HEK293 (cell line): ENCODE measurements at regions not wholly inside any gene's neighbourhood (a gene's known extent, or its start where the extent isn't known, plus 50 kb on each side); places are given as distances from the start of the nearest gene placed in this dataset.

Experiments
- CTCF ChIA-PET: fragments of 350-600 bp; formaldehyde crosslinking; extraction: SDS; loops from one replicate; lab custom pipeline; 2021; ENCODE audit warnings: antibody characterized with exemption; lab: Yijun Ruan, JAX
- POLR2A ChIA-PET: fragments of 300-600 bp; formaldehyde crosslinking; extraction: SDS; loops from one replicate; lab custom pipeline; 2020; ENCODE audit warnings: antibody characterized with exemption, inconsistent platforms; lab: Yijun Ruan, JAX
- H3K27ac ChIP-seq: fragments of 200-500 bp; sonication (Bioruptor generic); 2 replicates; pipeline ENCODE4 v1.5.1; 2014; ENCODE audit warnings: low read depth, low read length, control low read depth, inconsistent platforms; ENCODE audit errors: extremely low read depth
- H3K36me3 ChIP-seq, 2 experiments: fragments of 200-500 bp in 1 of 2; sonication (Bioruptor generic) in 1 of 2; 1 replicate in 1 of 2; 2 replicates in 1 of 2; pipeline ENCODE4 v1.5.1; 2014 to 2017; ENCODE audit warnings: inconsistent platforms in 2 of 2, low read length in 2 of 2; ENCODE audit not compliant: control insufficient read depth in 2 of 2, insufficient read depth in 1 of 2
- H3K4me1 ChIP-seq: fragments of 200-500 bp; sonication (Bioruptor generic); 2 replicates; pipeline ENCODE4 v1.5.1; 2014; ENCODE audit warnings: mild to moderate bottlenecking, low read length, inconsistent platforms; ENCODE audit not compliant: control insufficient read depth, insufficient read depth
- H3K4me3 ChIP-seq: 2 replicates; pipeline ENCODE4 v1.5.1; 2011; ENCODE audit warnings: low read depth, mild to moderate bottlenecking, control low read depth, low read length, moderate library complexity
- H3K9me3 ChIP-seq: fragments of 200-500 bp; sonication (Bioruptor generic); 2 replicates; pipeline ENCODE4 v1.5.1; 2014; ENCODE audit warnings: low read depth, low read length, inconsistent platforms; ENCODE audit not compliant: control insufficient read depth, insufficient read depth
- INSM2 ChIP-seq: fragments of 450-650 bp; formaldehyde crosslinking; IDR thresholded peaks from 2 replicates; pipeline ENCODE4 v1.5.1; 2016; ENCODE audit warnings: missing biosample characterization, missing genetic modification characterization
- PRDM4 ChIP-seq: fragments of 450-650 bp; formaldehyde crosslinking; IDR thresholded peaks from 2 replicates; pipeline ENCODE4 v1.5.1; 2017; ENCODE audit warnings: missing biosample characterization, missing genetic modification characterization
- YY2 ChIP-seq: fragments of 450-650 bp; formaldehyde crosslinking; IDR thresholded peaks from 2 replicates; pipeline ENCODE4 v1.5.1; 2016; ENCODE audit warnings: missing biosample characterization, missing genetic modification characterization
- ZBTB1 ChIP-seq: fragments of 450-650 bp; formaldehyde crosslinking; IDR thresholded peaks from 2 replicates; pipeline ENCODE4 v1.5.1; 2016; ENCODE audit warnings: missing biosample characterization, missing genetic modification characterization
- ZBTB44 ChIP-seq: fragments of 450-650 bp; IDR thresholded peaks from 2 replicates; pipeline ENCODE4 v1.5.1; 2018; ENCODE audit warnings: missing biosample characterization, mild to moderate bottlenecking, missing genetic modification characterization
- ZBTB7A ChIP-seq: fragments of 450-650 bp; formaldehyde crosslinking; IDR thresholded peaks from 2 replicates; pipeline ENCODE4 v1.5.1; 2016; ENCODE audit warnings: low read depth, missing biosample characterization, missing genetic modification characterization
- ZNF157 ChIP-seq: fragments of 450-650 bp; formaldehyde crosslinking; IDR thresholded peaks from 2 replicates; pipeline ENCODE4 v1.5.1; 2016; ENCODE audit warnings: missing biosample characterization, missing genetic modification characterization
- ZNF175 ChIP-seq: fragments of 450-650 bp; formaldehyde crosslinking; IDR thresholded peaks from 2 replicates; pipeline ENCODE4 v1.5.1; 2016; ENCODE audit warnings: missing biosample characterization, missing genetic modification characterization
- ZNF274 ChIP-seq, 2 experiments: fragments of 200-500 bp in 1 of 2; fragments of 450-650 bp in 1 of 2; sonication (Bioruptor generic) in 1 of 2; formaldehyde crosslinking in 1 of 2; IDR thresholded peaks; 2 replicates each; pipeline versions ENCODE4 v1.5.1 to v1.6.1; 2014 to 2016; ENCODE audit warnings: borderline replicate concordance in 1 of 2, inconsistent platforms in 1 of 2, low read length in 1 of 2, missing biosample characterization in 1 of 2, missing genetic modification characterization in 1 of 2
- ZNF292 ChIP-seq: fragments of 450-650 bp; formaldehyde crosslinking; IDR thresholded peaks from 2 replicates; pipeline ENCODE4 v1.5.1; 2016; ENCODE audit warnings: low read depth, missing biosample characterization, missing genetic modification characterization, borderline replicate concordance
- ZNF645 ChIP-seq: fragments of 450-650 bp; formaldehyde crosslinking; IDR thresholded peaks from 2 replicates; pipeline ENCODE4; 2016; ENCODE audit warnings: missing biosample characterization, missing genetic modification characterization
- ZNF660 ChIP-seq: fragments of 450-650 bp; IDR thresholded peaks from 2 replicates; pipeline ENCODE4 v1.5.1; 2018; ENCODE audit warnings: missing biosample characterization, mild to moderate bottlenecking, missing genetic modification characterization
- ZNF830 ChIP-seq: fragments of 450-650 bp; IDR thresholded peaks from 2 replicates; pipeline ENCODE4 v1.5.0; 2018; ENCODE audit warnings: missing biosample characterization, missing genetic modification characterization, low read depth, mild to moderate bottlenecking, moderate library complexity
- TF ChIP-seq, protein P1 (sequence below): fragments of 450-650 bp; formaldehyde crosslinking; IDR thresholded peaks from 2 replicates; pipeline ENCODE4 v1.5.1; 2016; ENCODE audit warnings: missing biosample characterization, missing genetic modification characterization
- TF ChIP-seq, protein P2 (sequence below): fragments of 450-650 bp; formaldehyde crosslinking; IDR thresholded peaks from 2 replicates; pipeline ENCODE4 v1.5.1; 2016; ENCODE audit warnings: missing biosample characterization, missing genetic modification characterization
- TF ChIP-seq, protein P3 (sequence below): fragments of 450-650 bp; formaldehyde crosslinking; IDR thresholded peaks from 2 replicates; pipeline ENCODE4 v1.5.1; 2017; ENCODE audit warnings: missing biosample characterization, missing genetic modification characterization
- TF ChIP-seq, protein P4 (sequence below): fragments of 450-650 bp; formaldehyde crosslinking; IDR thresholded peaks from 2 replicates; pipeline ENCODE4 v1.5.1; 2016; ENCODE audit warnings: missing biosample characterization, missing genetic modification characterization
- TF ChIP-seq, protein P5 (sequence below): fragments of 450-650 bp; formaldehyde crosslinking; IDR thresholded peaks from 2 replicates; pipeline ENCODE4 v1.5.1; 2016; ENCODE audit warnings: missing biosample characterization, missing genetic modification characterization

GRCh38 chr4:62544428-62544827 lies 1344.3 kb downstream of the ADGRL3 start:
- Histone ChIP-seq H3K4me1 (no peaks in the 10 kb centered on the region), H3K4me3 (no peak overlapping the region), H3K27ac (no peak overlapping the region), H3K9me3 (no peaks in the 10 kb centered on the region), H3K36me3 (no peaks in the 10 kb centered on the region)
- CTCF ChIA-PET = no interaction called here
- POLR2A ChIA-PET = no interaction called here
- TF ChIP-seq ZBTB7A (tag by site-specific recombination) = no peak
- TF ChIP-seq, protein P1, sequence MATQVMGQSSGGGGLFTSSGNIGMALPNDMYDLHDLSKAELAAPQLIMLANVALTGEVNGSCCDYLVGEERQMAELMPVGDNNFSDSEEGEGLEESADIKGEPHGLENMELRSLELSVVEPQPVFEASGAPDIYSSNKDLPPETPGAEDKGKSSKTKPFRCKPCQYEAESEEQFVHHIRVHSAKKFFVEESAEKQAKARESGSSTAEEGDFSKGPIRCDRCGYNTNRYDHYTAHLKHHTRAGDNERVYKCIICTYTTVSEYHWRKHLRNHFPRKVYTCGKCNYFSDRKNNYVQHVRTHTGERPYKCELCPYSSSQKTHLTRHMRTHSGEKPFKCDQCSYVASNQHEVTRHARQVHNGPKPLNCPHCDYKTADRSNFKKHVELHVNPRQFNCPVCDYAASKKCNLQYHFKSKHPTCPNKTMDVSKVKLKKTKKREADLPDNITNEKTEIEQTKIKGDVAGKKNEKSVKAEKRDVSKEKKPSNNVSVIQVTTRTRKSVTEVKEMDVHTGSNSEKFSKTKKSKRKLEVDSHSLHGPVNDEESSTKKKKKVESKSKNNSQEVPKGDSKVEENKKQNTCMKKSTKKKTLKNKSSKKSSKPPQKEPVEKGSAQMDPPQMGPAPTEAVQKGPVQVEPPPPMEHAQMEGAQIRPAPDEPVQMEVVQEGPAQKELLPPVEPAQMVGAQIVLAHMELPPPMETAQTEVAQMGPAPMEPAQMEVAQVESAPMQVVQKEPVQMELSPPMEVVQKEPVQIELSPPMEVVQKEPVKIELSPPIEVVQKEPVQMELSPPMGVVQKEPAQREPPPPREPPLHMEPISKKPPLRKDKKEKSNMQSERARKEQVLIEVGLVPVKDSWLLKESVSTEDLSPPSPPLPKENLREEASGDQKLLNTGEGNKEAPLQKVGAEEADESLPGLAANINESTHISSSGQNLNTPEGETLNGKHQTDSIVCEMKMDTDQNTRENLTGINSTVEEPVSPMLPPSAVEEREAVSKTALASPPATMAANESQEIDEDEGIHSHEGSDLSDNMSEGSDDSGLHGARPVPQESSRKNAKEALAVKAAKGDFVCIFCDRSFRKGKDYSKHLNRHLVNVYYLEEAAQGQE = no peak
- TF ChIP-seq ZBTB44 = no peak
- TF ChIP-seq ZNF274 (IDR thresholded peaks at IDR 0.05; ENCODE audit: low read length) = no peak
- TF ChIP-seq ZNF274 (tag by site-specific recombination; IDR thresholded peaks at IDR 0.05; ENCODE audit: borderline replicate concordance) = no peak
- TF ChIP-seq, protein P2, sequence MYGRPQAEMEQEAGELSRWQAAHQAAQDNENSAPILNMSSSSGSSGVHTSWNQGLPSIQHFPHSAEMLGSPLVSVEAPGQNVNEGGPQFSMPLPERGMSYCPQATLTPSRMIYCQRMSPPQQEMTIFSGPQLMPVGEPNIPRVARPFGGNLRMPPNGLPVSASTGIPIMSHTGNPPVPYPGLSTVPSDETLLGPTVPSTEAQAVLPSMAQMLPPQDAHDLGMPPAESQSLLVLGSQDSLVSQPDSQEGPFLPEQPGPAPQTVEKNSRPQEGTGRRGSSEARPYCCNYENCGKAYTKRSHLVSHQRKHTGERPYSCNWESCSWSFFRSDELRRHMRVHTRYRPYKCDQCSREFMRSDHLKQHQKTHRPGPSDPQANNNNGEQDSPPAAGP (tag by site-specific recombination) = no peak
- no peak for TF ChIP-seq YY2 (tag by site-specific recombination)
- no peak for TF ChIP-seq INSM2 (tag by site-specific recombination)
- TF ChIP-seq, protein P3, sequence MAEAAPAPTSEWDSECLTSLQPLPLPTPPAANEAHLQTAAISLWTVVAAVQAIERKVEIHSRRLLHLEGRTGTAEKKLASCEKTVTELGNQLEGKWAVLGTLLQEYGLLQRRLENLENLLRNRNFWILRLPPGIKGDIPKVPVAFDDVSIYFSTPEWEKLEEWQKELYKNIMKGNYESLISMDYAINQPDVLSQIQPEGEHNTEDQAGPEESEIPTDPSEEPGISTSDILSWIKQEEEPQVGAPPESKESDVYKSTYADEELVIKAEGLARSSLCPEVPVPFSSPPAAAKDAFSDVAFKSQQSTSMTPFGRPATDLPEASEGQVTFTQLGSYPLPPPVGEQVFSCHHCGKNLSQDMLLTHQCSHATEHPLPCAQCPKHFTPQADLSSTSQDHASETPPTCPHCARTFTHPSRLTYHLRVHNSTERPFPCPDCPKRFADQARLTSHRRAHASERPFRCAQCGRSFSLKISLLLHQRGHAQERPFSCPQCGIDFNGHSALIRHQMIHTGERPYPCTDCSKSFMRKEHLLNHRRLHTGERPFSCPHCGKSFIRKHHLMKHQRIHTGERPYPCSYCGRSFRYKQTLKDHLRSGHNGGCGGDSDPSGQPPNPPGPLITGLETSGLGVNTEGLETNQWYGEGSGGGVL = no peak
- no peak for TF ChIP-seq ZBTB1
- TF ChIP-seq ZNF645 (tag by site-specific recombination) = no peak
- TF ChIP-seq ZNF292 = no peak
- TF ChIP-seq, protein P4, sequence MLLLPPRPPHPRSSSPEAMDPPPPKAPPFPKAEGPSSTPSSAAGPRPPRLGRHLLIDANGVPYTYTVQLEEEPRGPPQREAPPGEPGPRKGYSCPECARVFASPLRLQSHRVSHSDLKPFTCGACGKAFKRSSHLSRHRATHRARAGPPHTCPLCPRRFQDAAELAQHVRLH = no peak
- TF ChIP-seq ZNF660 (tag by site-specific recombination) = no peak
- no peak for TF ChIP-seq ZNF157
- TF ChIP-seq, protein P5, sequence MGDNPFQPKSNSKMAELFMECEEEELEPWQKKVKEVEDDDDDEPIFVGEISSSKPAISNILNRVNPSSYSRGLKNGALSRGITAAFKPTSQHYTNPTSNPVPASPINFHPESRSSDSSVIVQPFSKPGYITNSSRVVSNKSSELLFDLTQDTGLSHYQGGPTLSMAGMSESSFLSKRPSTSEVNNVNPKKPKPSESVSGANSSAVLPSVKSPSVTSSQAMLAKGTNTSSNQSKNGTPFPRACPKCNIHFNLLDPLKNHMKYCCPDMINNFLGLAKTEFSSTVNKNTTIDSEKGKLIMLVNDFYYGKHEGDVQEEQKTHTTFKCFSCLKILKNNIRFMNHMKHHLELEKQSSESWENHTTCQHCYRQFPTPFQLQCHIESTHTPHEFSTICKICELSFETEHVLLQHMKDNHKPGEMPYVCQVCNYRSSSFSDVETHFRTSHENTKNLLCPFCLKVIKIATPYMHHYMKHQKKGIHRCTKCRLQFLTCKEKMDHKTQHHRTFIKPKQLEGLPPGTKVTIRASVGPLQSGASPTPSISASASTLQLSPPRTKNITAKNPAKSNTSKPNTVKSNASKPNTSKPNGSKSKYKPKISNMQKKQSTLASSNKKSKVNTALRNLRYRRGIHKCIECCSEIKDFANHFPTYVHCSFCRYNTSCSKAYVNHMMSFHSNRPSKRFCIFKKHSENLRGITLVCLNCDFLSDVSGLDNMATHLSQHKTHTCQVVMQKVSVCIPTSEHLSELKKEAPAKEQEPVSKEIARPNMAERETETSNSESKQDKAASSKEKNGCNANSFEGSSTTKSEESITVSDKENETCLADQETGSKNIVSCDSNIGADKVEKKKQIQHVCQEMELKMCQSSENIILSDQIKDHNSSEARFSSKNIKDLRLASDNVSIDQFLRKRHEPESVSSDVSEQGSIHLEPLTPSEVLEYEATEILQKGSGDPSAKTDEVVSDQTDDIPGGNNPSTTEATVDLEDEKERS (tag by site-specific recombination) = no peak
- no peak for TF ChIP-seq ZNF175 (tag by site-specific recombination)
- TF ChIP-seq PRDM4 (tag by site-specific recombination) = no peak
- no peak for TF ChIP-seq ZNF830
